ENCODE measurements at regions not wholly inside any gene's neighbourhood (a gene's known extent, or its start where the extent isn't known, plus 50 kb on each side); places are given as distances from the start of the nearest gene placed in this dataset.
"Not testable (repeated sequence)": the region's sequence is repeated elsewhere in the genome, so short reads cannot be mapped to it uniquely, and the experiment has no call there.

DNA sequence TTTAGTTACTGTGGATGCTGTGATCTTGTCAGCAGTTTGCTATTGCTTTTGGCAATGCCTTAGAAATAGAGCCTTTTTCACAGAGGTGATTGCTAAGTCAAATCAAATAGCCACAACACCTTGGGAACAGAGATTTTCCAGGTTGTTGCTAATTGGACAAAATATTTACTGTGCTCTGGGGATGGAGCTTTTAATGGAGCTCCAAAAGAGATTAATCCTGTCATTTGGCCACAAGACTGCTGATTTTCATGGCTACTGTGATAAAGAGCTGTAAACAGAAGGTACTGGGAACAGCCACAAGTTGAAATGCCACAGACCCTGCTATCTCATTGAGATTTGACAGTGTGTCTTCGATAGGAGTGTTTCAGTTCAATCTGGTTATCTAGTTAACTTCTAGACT is 1715.2 kb upstream of the ADGRL3 start:
- Histone ChIP-seq H3K4me3 (no peak overlapping the region), H3K27me3 (no peaks in the 10 kb centered on the region), H3K4me2 (no peak overlapping the region), H3K9me2 (replicated peaks; ENCODE audit: insufficient read depth) (no peaks in the 10 kb centered on the region), H4K20me1 (ENCODE audit: insufficient read depth, poor library complexity, severe bottlenecking) (no peaks in the 10 kb centered on the region), H3K79me2 (no peaks in the 10 kb centered on the region), H3K27ac (no peak overlapping the region), H3K4me1 (ENCODE audit: insufficient read depth) (no peaks in the 10 kb centered on the region), H2AFZ (no peak overlapping the region), H3K36me3 (replicated peaks; ENCODE audit: insufficient read depth, low read depth) (no peaks in the 10 kb centered on the region), H3K9me3 (ENCODE audit: low read depth) (no peaks in the 10 kb centered on the region)
- DNase-seq (ENCODE audit: low spot score) = no peak
- no peak for TF ChIP-seq EZH2phosphoT487 (IDR thresholded peaks at IDR 0.05; ENCODE audit: low read depth, severe bottlenecking, unreplicated experiment)
- TF ChIP-seq, protein P1, sequence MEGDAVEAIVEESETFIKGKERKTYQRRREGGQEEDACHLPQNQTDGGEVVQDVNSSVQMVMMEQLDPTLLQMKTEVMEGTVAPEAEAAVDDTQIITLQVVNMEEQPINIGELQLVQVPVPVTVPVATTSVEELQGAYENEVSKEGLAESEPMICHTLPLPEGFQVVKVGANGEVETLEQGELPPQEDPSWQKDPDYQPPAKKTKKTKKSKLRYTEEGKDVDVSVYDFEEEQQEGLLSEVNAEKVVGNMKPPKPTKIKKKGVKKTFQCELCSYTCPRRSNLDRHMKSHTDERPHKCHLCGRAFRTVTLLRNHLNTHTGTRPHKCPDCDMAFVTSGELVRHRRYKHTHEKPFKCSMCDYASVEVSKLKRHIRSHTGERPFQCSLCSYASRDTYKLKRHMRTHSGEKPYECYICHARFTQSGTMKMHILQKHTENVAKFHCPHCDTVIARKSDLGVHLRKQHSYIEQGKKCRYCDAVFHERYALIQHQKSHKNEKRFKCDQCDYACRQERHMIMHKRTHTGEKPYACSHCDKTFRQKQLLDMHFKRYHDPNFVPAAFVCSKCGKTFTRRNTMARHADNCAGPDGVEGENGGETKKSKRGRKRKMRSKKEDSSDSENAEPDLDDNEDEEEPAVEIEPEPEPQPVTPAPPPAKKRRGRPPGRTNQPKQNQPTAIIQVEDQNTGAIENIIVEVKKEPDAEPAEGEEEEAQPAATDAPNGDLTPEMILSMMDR (IDR thresholded peaks at IDR 0.05; ENCODE audit: poor library complexity) = no peak
- TF ChIP-seq EZH2 (IDR thresholded peaks at IDR 0.05; ENCODE audit: borderline replicate concordance) = no peak
- WGBS (ENCODE audit: low lambda C conversion rate, missing lambda C conversion rate) = 36% methylated on average over 1 of the region's 1 CpG

- Histone ChIP-seq H2AFZ (no peak overlapping the region), H3K27ac (no peak overlapping the region), H3K4me3 (no peak overlapping the region), H3K9me2 (replicated peaks; ENCODE audit: insufficient read depth) (no peaks in the 10 kb centered on the region), H3K4me1 (ENCODE audit: insufficient read depth) (no peaks in the 10 kb centered on the region), H3K36me3 (replicated peaks; ENCODE audit: insufficient read depth, low read depth) (no peaks in the 10 kb centered on the region), H3K9me3 (ENCODE audit: low read depth) (no peaks in the 10 kb centered on the region), H3K79me2 (no peaks in the 10 kb centered on the region), H4K20me1 (ENCODE audit: insufficient read depth, poor library complexity, severe bottlenecking) (no peaks in the 10 kb centered on the region), H3K4me2 (no peak overlapping the region), H3K27me3 (no peaks in the 10 kb centered on the region)
- 84% methylated on average over 2 of the region's 2 CpGs for WGBS (ENCODE audit: low lambda C conversion rate, missing lambda C conversion rate)
- TF ChIP-seq EZH2 (IDR thresholded peaks at IDR 0.05; ENCODE audit: borderline replicate concordance) (no peak), EZH2phosphoT487 (IDR thresholded peaks at IDR 0.05; ENCODE audit: low read depth, severe bottlenecking, unreplicated experiment) (no peak)
- TF ChIP-seq, protein P1 (IDR thresholded peaks at IDR 0.05; ENCODE audit: poor library complexity) = no peak
- DNase-seq (ENCODE audit: low spot score) = no peak
These were observed 1700.0 kb upstream of the ADGRL3 start for GRCh38 chr4:59500103-59500502.

GRCh38 chr4:59503731-59504130 is 1696.4 kb upstream of the ADGRL3 start:
- no peaks in the 10 kb centered on the region for H3K9me2 ChIP-seq (replicated peaks; ENCODE audit: insufficient read depth)
- H3K4me1 ChIP-seq (ENCODE audit: insufficient read depth) = no peaks in the 10 kb centered on the region
- H3K27ac ChIP-seq = no peak overlapping the region
- no peak overlapping the region for H3K4me3 ChIP-seq
- no peaks in the 10 kb centered on the region for H3K79me2 ChIP-seq
- TF ChIP-seq, protein P1 (IDR thresholded peaks at IDR 0.05; ENCODE audit: poor library complexity) = no peak
- no peak for TF ChIP-seq EZH2 (IDR thresholded peaks at IDR 0.05; ENCODE audit: borderline replicate concordance)
- H3K4me2 ChIP-seq = no peak overlapping the region
- no peaks in the 10 kb centered on the region for H3K9me3 ChIP-seq (ENCODE audit: low read depth)
- H2AFZ ChIP-seq = no peak overlapping the region
- H4K20me1 ChIP-seq (ENCODE audit: insufficient read depth, poor library complexity, severe bottlenecking) = no peaks in the 10 kb centered on the region
- WGBS (ENCODE audit: low lambda C conversion rate, missing lambda C conversion rate) = 100% methylated on average over 1 of the region's 1 CpG
- no peak for DNase-seq (ENCODE audit: low spot score)
- no peaks in the 10 kb centered on the region for H3K27me3 ChIP-seq
- H3K36me3 ChIP-seq (replicated peaks; ENCODE audit: insufficient read depth, low read depth) = no peaks in the 10 kb centered on the region

GRCh38 chr4:59511809-59512208 is 1688.3 kb upstream of the ADGRL3 start:
- H3K9me2 ChIP-seq (replicated peaks; ENCODE audit: insufficient read depth) = not testable (repeated sequence)

More at GRCh38 chr4:59511809-59512208, 1688.3 kb upstream of the ADGRL3 start:
- H3K4me2 ChIP-seq; H3K36me3 ChIP-seq (replicated peaks; ENCODE audit: insufficient read depth, low read depth); H2AFZ ChIP-seq; H3K79me2 ChIP-seq; H3K4me3 ChIP-seq; DNase-seq (ENCODE audit: low spot score); H3K27ac ChIP-seq; H3K4me1 ChIP-seq (ENCODE audit: insufficient read depth); H4K20me1 ChIP-seq (ENCODE audit: insufficient read depth, poor library complexity, severe bottlenecking); H3K9me3 ChIP-seq (ENCODE audit: low read depth); H3K27me3 ChIP-seq: not testable (repeated sequence)
- 92% methylated on average over 11 of the region's 11 CpGs for WGBS (ENCODE audit: low lambda C conversion rate, missing lambda C conversion rate)

Measured in hepatocyte (in vitro differentiated cells).